ENCODE measurements at regions not wholly inside any gene's neighbourhood (a gene's known extent, or its start where the extent isn't known, plus 50 kb on each side); places are given as distances from the start of the nearest gene placed in this dataset.
"Not testable (repeated sequence)": the region's sequence is repeated elsewhere in the genome, so short reads cannot be mapped to it uniquely, and the experiment has no call there.

DNA sequence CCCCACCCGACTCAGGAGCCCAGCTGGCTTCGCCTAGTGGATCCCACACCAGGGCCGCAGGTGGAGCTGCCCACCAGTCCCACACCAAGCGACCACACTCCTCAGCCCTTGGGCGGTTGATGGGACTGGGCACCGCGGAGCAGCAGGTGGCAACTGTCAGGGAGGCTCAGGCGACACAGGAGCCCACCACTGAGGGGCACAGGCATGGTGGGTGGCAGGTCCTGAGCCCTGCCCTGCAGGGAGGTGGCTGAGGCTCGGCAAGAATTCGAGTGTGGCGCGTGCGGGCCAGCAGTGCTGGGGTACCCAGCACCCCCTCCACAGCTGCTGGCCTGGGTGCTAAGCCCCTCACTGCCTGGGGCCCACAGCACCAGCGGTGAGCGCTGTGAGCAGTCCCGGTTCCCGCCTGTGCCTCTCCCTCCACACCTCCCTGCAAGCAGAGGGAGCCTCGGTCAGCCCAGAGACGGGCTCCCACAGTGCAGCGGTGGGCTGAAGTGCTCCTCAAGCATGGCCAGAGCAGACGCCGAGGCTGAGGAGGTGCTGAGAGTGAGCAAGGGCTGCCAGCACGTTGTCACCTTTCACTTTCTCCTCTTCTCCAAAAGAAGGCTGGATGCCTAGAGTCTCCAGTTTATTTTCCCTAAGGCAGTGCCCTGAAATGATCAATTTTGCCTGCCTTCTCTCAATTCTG, 1440.7 kb upstream of the ZEB2 start:
- DNase-seq (ENCODE audit: low read depth) = no peak

DNA sequence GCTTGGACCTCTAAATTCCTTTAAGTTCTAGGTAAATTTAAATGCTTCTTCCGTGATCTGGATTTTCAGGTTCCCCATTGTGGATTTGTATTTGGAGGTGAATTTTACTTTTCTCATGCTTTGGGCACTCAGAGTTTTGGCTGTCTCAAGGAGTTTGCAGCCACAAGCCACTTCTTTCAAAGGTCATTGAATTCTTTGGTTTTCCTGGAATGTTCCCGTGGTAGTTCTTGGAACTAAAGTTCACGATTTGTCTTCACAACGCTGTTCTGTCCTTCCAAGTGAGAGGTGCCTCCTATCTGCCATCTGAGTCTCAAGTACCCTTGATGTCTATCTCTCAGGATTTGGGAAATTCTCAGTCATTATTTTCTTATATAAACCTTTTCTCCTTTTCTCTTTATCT, 1438.7 kb upstream of the ZEB2 start:
- no peak for DNase-seq (ENCODE audit: low read depth)

DNA sequence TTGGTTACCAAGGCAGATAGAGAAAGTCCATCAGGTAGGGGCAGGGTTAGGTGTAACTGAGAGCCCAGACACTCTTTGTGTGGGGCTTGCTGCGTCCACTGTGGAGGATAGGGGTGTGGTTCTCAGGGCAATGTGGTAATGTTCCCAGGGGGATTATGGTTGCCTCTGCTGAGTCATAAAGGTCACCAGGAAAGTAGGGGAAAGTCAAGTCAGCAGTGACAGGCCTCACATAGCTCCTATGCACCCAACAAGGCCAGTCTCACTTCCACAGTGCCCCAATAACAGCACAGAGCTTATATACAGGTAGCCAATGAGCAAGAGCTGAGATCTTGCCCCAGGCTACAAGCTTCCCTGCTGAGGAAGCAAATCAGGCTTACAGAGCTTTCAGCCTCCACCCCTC, 1438.0 kb upstream of the ZEB2 start:
- DNase-seq (ENCODE audit: low read depth) = peak; percentile 39

DNA sequence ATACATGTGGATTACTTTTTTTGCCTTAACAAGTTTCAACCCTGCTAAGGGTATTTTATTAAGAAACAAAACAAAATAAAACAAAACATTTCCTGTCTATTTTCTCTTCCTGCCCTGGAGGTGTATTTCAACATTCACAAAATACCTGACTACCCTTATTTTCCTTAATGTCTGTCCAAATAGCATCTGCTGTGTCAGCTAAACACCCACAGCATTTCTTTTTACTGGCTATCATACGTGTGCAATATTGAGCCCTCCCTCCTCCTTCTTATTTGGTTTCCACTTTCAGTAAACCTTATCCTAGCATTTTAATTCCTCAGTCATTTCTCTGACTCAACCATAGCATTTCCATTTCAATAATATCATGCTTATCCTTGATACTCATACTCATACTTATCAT, 1420.0 kb upstream of the ZEB2 start:
- no peak for DNase-seq (ENCODE audit: low read depth)

DNA sequence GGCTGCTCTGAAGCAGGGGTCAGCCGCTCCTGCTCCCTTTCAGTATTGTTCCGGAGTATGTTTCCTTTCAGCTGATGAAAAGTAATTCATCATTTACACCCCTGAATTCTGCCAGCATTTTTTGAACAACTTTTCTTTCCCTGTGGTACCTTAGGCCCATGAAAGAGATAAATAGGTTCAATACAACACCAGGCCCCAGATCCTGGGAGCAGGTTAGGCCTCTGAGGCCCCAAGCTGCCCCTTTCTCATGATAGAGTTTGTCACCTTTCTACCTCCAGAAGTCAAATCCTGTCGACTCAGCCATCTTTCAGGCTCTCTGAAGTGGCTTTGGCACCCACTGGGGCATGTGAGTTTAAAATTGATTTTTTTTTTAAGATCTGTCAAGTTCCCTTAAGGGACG, 1415.1 kb upstream of the ZEB2 start:
- DNase-seq (ENCODE audit: low read depth) = no peak

DNA sequence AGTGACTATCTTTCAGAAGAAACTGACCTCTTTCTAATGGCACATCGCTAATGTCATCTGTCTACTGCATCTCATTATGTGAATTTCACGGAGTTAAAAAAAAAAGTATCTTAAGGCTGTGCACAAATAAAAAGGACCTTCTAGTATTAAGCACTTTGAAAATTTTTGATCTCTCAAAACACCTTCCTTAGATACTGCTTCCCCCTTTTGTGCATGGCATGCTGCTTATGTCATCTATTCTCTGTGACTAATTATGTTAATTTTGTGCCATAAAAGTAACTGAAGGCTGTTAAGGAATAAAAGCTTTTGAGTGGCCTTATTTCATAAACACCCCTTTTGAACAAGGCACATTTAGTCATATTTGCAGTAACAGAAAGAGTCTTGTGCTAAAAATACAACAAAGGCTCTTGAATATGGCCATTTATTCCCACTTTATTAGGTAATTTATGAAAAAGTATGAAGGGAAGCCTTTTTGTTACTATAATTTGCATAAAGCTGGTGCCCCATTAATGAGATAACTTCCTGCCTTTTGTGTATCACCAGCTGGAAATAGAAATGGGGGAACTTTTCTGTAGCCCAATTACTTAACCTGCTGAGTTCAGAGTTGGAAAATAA, 1412.0 kb upstream of the ZEB2 start:
- no peak for DNase-seq (ENCODE audit: low read depth)

DNA sequence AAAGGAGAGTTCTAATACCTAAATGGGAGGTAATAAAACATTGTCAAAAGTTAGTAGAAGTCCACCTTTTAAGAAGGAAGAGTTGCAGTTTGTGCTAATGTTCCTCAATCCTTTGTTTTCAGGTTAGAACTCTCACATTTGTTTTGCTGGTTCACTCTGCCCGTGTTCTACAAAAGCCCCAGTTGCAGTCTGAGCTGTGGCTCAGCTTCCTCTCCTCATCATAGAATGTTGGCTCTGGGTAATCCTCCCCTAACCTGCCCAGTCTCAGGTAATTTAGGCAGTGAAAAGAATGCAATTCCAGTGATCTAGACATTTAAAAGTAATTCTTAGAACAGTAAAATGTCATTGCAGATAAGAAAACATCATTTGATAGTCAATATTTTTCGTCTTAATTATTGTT, 1410.4 kb upstream of the ZEB2 start:
- DNase-seq (ENCODE audit: low read depth) = no peak

DNA sequence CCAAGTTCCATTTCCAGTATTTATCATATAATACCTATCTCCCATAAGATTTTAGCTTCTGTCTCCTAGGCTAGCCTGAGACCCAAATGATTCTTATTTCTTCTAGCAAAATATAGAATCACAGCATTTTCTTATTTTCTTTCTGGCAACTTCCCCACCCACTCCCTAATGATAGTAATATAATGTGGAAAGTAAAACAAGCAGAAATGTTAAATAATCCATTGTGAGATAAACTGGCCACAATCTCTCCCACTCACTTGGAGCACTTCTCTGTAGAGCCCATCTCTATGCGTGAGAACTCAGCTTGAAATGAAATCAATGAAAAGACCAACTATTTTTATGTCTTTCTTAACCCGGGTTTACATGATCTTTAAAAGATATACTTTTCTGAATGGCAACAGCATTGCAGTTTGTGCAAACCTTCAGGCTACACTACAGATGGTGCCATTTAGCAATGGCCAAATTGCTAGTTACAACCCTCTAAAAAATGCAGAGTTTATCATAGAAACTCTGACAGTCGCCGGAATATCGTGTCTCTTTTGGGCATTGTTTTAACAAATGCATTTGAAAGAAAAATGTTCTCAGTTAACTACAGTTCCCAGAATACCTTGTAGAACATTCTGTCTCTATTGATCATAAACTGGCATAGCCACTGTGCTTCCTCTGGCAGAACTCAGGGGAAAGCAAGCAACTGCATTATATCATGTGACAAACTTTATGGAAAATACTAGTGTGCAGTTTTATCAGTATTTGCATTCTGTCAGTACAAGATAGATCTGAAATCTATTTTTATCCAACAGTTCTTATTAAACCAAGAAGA, 1407.4 kb upstream of the ZEB2 start:
- peak; percentile 11 for DNase-seq (ENCODE audit: low read depth)

DNA sequence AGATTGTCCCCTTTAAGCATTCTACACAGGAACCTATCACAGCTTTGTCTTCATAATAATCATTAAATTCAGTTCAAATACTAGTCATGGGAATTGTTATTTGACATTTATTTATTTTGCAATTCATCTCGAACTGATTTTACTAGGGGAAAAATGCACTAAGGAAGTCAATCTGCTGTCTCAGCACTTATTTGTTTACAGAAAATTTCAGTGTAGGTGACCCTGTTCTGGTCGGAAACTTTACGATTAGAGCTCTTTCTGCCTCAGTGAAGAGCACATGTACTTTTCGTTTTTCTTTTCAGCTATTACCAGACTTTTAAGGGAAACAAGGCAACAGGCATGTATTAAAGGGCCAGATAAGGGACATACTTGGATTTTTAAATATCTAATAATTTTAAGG, 1405.7 kb upstream of the ZEB2 start:
- no peak for DNase-seq (ENCODE audit: low read depth)

DNA sequence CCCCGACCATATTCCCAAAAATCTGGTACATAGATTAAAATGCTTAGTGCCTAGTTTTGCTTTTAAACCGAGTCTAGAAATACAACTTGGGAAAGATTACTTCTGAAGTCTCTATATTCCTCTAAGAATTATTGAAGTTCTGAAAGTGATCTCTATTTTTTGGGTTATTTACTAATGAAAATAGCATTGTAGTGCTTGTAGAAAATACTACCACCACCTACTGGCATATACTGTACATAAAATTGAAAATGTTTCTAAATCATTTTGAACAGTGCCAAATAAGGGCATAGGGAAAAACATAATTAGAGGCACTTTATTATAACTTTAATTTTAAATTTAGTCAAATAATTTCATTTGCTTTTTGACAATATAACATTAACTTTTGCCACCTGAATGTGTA, 1399.6 kb upstream of the ZEB2 start:
- peak; percentile 19 for DNase-seq (ENCODE audit: low read depth)

DNA sequence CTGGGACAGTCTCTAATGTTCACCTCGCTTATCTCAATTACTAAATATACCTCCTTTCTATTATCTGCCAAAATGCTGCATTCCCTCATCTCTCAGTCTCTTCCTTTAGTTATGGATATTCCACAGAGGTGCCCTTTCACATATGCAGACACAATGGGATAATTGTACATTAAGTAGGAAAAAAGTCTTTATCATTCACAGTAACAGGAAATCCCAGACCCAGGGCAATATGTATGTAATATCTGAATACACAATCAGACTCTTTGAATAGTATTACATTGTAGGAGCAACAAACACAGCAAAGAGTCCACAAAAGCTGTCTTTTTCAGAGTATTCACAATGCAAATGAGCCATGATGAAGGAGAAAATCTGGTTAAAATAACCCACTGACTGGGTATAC, 1399.0 kb upstream of the ZEB2 start:
- DNase-seq (ENCODE audit: low read depth) = no peak

DNA sequence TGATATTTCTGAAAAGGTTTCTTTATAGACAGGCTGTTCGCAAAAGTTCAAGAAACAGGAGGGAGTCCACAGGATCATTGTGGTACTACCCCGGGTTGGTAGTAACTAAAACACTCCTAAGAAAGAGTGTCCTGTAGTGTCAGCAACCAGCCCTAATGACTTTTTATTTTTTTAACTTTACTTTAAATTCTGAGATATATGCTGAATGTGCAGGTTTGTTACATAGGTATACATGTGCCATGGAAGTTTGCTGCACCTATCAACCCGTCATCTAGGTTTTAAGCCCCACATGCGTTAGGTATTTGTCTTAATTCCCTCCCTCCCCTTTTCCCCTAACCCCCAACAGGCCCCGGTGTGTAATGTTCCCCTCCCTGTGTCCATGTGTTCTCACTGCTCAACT, 1396.9 kb upstream of the ZEB2 start:
- no peak for DNase-seq (ENCODE audit: low read depth)

DNA sequence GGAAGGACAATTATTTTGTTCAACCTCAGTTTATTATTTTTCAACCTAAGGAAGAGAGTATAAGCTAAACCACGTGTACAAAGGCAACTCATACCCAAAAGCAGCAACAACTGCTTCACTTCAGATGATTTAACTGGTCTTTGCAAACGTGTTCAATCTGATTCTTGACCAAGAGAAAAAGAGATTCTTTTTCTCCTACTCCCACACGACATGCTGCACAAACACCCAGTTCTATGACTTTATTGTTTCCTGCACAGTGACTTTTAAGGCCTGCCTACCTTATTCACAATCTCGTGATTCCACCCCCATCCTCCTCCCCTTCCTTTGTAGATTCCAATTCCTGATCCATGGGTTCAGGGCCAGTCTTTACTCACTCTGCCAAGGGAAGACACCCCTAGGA, 1394.8 kb upstream of the ZEB2 start:
- DNase-seq (ENCODE audit: low read depth) = no peak

DNA sequence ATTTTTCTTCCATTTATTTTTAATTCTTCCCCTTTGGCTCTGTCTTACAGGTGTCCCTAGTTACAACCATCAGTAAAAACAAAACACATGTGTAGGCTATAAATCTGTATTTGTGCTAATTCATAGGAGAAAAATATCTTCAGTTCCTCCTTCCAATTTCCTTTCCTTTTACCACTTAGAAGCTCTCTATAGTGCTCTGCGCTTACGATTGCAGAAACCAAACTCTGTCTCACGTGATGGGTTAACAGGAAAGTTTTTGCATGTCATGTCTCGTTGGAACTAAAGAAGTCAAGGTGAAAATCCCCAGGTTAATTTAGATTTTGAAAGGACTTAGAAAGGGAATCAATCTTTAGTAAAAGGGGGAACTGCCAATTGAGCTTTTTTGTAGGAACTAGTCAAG, 1390.5 kb upstream of the ZEB2 start:
- no peak for DNase-seq (ENCODE audit: low read depth)

DNA sequence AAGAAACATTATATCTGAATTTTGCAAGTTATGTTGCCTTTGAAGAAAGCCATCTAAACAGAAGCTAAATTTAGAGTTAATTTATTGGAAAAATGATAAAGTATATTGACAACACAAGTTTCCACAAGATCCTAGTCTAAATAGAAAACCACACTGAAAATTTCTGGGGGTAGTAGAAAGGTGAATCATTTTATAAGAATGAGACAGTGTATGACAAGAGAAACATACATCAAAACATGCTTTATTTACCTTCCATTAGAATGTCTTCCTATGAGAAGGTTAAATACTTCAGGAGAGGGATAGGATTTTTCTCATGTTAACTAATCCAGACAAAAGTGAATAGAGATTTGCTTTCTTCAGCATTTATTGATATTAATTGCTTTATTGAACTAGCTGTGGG, 1389.8 kb upstream of the ZEB2 start:
- no peak for DNase-seq (ENCODE audit: low read depth)

DNA sequence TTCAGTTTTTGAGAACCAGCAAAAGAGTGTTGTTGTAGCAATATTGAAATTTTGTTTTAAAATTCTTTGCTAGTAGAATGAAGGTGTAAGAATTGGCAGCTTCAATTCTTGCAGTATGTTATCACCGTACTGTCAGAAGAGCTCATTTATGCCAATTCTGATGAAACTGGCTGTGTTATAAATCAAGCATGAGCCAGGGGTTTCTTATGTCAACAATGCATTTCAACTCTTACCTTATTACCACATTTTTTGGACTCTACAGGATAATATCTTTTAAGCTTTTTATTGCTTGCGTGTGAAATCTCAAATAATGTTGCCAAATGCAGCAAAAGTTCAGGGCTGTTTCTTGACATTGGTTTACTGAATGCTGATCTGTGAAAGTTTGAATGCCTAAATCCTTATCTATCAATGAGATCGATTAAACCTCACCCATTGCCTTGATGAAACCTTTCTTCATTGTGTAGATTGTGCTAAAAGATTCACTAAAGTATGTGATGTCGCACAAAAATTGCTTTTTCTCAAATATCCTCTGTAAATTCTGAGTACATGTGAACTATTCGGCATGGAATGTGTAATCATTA, 1389.3 kb upstream of the ZEB2 start:
- DNase-seq (ENCODE audit: low read depth) = no peak

DNA sequence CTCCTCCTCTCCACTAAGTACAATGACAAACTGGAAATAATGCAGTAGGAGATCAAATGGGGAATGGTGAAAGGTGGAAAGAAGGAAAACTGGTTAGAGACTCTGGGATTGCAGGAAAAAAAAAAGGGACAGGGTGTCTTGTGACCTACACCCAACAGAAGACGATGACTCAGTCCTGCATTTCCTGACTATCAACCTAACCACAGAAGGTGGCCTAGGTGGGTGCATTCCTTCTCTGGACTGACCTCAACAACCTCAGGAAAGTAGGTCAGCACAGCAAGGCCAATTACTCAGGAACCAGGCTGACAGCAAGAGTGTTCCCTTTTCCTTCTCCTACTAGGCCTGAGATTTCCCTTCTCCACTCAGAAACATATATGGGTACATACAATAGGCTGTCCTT, 1386.4 kb upstream of the ZEB2 start:
- peak; percentile 25 for DNase-seq (ENCODE audit: low read depth)

DNA sequence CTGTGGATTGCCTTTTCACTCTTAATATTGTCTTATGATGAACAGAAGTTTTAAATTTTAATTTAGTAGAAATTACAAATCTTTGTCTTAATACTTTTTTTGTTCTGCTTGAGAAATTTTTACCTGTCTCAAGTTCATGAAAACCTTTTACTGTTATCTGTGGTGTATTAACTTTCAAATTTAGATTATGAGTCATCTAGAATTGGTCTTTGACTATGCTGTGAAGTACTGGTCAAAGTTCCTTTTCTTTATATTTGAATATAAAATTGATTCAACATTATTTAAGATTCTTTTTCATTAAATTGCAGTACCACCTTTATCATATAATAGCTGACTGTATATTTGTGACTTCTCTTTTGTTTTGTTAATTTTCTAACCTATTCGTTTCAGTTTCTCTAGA, 1385.5 kb upstream of the ZEB2 start:
- no peak for DNase-seq (ENCODE audit: low read depth)

DNA sequence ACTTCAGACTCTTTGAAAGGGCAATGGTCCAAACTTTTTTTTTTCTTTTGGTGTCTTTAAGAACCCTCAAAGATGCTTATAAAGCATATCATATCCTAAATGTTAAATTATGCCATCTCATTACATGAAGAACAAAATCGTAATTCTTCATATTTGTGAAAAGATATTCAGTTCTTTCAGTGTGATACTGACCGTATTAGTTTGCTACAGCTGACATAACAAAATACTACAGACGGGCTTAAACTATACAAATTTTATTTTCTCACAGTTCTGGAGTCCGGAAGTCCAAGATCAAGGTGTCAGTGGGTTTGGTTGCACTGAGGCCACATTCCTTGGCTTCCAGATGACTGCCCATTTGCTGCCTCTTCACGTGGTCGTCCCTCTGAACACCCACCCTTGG, 1377.2 kb upstream of the ZEB2 start:
- DNase-seq (ENCODE audit: low read depth) = no peak

DNA sequence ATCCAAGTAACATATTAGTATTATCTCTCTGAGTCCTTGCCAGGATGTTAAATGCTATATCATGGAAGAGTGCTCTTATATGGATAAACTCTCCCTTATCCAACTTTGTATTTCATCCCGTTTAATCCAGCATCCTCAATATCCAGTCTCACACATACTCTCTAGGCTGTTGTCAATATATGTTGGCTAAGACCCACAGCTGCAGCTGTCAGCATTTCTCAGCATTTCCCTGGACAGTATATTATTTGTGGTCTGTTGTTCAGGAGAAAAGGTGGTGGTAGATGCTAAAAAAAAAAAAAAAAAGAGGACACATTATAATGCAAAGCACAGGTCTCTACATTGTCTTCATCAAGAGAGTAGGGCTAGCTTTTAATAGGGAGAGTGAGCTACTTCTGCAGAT, 1368.0 kb upstream of the ZEB2 start:
- DNase-seq (ENCODE audit: low read depth) = peak; percentile 26

DNA sequence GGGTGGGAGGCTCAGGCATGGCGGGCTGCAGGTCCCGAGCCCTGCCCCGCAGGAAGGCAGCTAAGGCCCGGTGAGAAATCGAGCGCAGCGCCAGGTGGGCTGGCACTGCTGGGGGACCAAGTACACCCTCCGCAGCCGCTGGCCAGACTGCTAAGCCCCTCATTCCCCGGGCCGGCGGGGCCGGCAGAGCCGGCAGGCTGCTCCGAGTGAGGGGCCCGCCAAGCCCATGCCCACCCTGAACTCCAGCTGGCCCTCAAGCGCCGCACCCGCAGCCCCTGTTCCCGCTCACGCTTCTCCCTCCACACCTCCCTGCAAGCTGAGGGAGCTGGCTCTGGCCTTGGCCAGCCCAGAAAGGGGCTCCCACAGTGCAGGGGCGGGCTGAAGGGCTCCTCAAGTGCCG, 1361.1 kb upstream of the ZEB2 start:
- DNase-seq (ENCODE audit: low read depth) = not testable (repeated sequence)

DNA sequence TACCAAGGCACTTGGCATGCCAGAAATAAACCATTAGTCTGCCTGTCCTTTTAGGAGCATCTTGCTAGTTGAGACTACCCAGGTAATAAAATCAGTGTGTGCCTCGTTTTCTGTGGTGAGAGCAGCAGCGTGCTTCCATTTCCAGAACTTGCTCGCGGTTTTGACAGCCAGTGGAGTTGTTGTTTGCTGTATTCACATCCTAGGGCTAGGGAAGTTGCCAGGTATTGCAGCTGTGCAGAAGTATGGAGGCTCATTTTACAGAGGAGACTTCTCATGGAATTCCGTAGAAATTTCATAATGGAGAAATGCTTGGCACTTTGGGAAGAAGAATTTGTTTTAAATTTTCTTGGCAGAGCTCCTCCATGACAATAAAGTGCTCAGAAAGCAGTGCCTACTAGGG, 1355.1 kb upstream of the ZEB2 start:
- DNase-seq (ENCODE audit: low read depth) = peak; percentile 53

DNA sequence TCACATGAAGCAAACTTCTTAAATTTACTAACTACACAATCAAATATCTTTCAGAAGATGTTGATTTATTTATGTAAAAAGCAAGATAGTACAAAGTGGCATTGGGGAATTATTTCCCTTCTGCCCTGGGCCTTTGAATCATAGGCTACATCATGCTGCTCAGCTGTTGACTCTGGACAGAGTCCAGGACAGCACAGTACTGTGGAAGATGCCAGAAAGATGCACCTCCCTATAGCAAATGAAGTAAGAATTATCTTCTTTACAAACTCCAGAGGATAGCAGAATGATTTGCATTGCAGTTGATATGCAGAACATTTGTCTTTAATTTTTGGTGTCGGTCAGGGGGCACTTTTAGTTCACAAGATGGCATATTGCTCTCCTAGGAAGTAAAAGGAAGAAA, 1354.5 kb upstream of the ZEB2 start:
- peak; percentile 80 for DNase-seq (ENCODE audit: low read depth)

All from LHCN-M2 (cell line).